Progenitor cell of endocrine pancreas (in vitro differentiated cells): ENCODE measurements at regions not wholly inside any gene's neighbourhood (a gene's known extent, or its start where the extent isn't known, plus 50 kb on each side); places are given as distances from the start of the nearest gene placed in this dataset.
"Not testable (repeated sequence)": the region's sequence is repeated elsewhere in the genome, so short reads cannot be mapped to it uniquely, and the experiment has no call there.

Experiments
- DNase-seq: peaks from one replicate; pipeline ENCODE4 v3.0.0; 2021; ENCODE audit warnings: low spot score; ENCODE audit not compliant: unreplicated experiment
- H3K27ac Mint-ChIP-seq: 2 replicates; pipeline ENCODE4 v1.8.0; 2021; ENCODE audit warnings: mild to moderate bottlenecking, moderate library complexity, mixed read lengths
- H3K27me3 Mint-ChIP-seq: 2 replicates; pipeline ENCODE4 v1.8.0; 2021; ENCODE audit warnings: mixed read lengths
- H3K36me3 Mint-ChIP-seq: 2 replicates; pipeline ENCODE4 v1.8.0; 2022; ENCODE audit warnings: mixed read lengths; ENCODE audit not compliant: insufficient read depth
- H3K4me1 Mint-ChIP-seq: 2 replicates; pipeline ENCODE4 v1.8.0; 2021; ENCODE audit warnings: low read depth, mixed read lengths
- H3K4me3 Mint-ChIP-seq: 2 replicates; pipeline ENCODE4 v1.8.0; 2021; ENCODE audit warnings: low read depth, mild to moderate bottlenecking, moderate library complexity, mixed read lengths
- H3K9me3 Mint-ChIP-seq: 2 replicates; pipeline ENCODE4 v1.8.0; 2021; ENCODE audit warnings: low read depth, mixed read lengths
- CTCF ChIP-seq: fragments of 200-600 bp; sonication (generic); IDR thresholded peaks from one replicate; pipeline ENCODE4 v1.5.0; 2021; ENCODE audit warnings: antibody characterized with exemption, mild to moderate bottlenecking; ENCODE audit not compliant: unreplicated experiment

GRCh38 chr4:45284400-45285085 lies 558.2 kb upstream of the GNPDA2 start:
- Mint-ChIP-seq H3K27ac (no peak overlapping the region), H3K9me3 (no peaks in the 10 kb centered on the region), H3K4me3 (no peak overlapping the region), H3K4me1 (no peaks in the 10 kb centered on the region), H3K36me3 (no peaks in the 10 kb centered on the region), H3K27me3 (no peaks in the 10 kb centered on the region)
- DNase-seq = no peak
- no peak for TF ChIP-seq CTCF

- TF ChIP-seq CTCF = no peak
- no peak for DNase-seq
- Mint-ChIP-seq H3K4me3 (no peak overlapping the region), H3K36me3 (no peaks in the 10 kb centered on the region), H3K27me3 (no peaks in the 10 kb centered on the region), H3K27ac (no peak overlapping the region), H3K4me1 (no peaks in the 10 kb centered on the region), H3K9me3 (no peaks in the 10 kb centered on the region)
Measured at GRCh38 chr4:45283352-45283751, 557.0 kb upstream of the GNPDA2 start.

DNA sequence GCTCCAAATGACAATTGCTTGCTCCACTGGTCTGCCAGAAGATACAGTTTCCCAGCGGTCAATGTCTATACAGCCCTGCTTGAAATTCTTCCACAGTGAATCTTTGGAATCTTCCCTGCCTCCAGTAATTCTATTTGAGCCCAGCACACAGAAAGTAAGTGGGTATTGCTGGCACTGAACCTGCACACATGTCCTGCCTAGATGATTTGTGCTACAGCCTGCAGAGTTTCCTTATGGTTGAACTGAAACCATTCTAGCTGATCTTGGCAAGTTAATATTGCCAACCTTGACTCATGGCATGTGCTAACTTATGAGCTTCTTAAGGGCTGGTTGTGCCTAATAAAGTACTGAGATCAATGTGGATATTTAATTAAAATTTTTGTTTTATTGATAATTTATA lies 553.8 kb upstream of the GNPDA2 start:
- Mint-ChIP-seq H3K27ac (no peak overlapping the region), H3K36me3 (no peaks in the 10 kb centered on the region), H3K9me3 (no peaks in the 10 kb centered on the region), H3K27me3 (no peaks in the 10 kb centered on the region), H3K4me1 (no peaks in the 10 kb centered on the region), H3K4me3 (no peak overlapping the region)
- no peak for TF ChIP-seq CTCF
- DNase-seq = no peak

DNA sequence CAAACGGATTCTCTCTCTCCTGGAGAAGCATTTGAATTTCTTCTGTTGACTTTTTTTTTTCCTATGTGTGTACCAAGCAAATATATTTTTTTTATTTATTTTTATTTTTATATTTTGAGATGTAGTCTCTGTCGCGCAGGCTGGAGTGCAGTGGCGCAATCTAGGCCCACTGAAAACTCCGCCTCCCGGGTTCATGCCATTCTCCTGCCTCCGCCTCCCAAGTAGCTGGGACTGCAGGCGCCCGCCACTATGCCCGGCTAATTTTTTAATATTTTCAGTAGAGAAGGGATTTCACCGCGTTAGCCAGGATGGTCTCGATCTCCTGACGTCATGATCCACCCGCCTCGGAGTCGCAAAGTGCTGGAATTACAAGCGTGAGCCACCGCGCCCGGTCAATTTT lies 549.5 kb upstream of the GNPDA2 start:
- H3K4me1 Mint-ChIP-seq = no peaks in the 10 kb centered on the region
- H3K36me3 Mint-ChIP-seq = no peaks in the 10 kb centered on the region
- no peaks in the 10 kb centered on the region for H3K27me3 Mint-ChIP-seq
- H3K4me3 Mint-ChIP-seq = no peak overlapping the region
- no peaks in the 10 kb centered on the region for H3K9me3 Mint-ChIP-seq
- no peak overlapping the region for H3K27ac Mint-ChIP-seq
- TF ChIP-seq CTCF = no peak
- DNase-seq = no peak

DNA sequence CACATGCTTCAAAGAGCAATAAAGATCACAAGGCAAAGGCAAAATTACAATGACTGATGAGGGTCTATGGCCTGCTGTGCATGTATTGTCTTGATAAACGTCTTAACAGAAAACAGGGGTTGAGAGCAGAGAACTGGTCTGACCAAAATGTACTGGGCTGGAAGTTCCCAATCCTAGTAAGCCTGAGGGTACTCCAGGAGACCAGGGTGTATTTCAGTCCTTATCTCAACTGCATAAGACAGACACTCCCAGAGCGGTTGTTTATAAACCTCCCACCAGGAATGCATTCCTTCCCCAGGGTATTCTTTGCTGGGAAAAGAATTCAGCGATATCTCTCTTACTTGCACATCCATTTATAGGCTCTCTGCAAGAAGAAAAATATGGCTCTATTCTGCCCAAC lies 521.8 kb upstream of the GNPDA2 start:
- DNase-seq, H3K36me3 Mint-ChIP-seq, H3K4me1 Mint-ChIP-seq, H3K27me3 Mint-ChIP-seq, H3K4me3 Mint-ChIP-seq, H3K27ac Mint-ChIP-seq, H3K9me3 Mint-ChIP-seq: not testable (repeated sequence)

GRCh38 chr4:45241976-45242375 lies 515.6 kb upstream of the GNPDA2 start:
- H3K9me3 Mint-ChIP-seq = peaks cover 3% of the 10 kb centered on the region
- no peak overlapping the region for H3K27ac Mint-ChIP-seq
- H3K4me3 Mint-ChIP-seq = no peak overlapping the region
- DNase-seq = no peak
- no peaks in the 10 kb centered on the region for H3K4me1 Mint-ChIP-seq
- TF ChIP-seq CTCF = no peak
- no peaks in the 10 kb centered on the region for H3K27me3 Mint-ChIP-seq
- H3K36me3 Mint-ChIP-seq = no peaks in the 10 kb centered on the region
